OCI-LY1 (cell line): ENCODE measurements at regions not wholly inside any gene's neighbourhood (a gene's known extent, or its start where the extent isn't known, plus 50 kb on each side); places are given as distances from the start of the nearest gene placed in this dataset.

ENCODE experiments used
- H2AFZ ChIP-seq: fragments of 200-600 bp; sonication (generic), shearing (Covaris generic); 2 replicates; pipeline ENCODE4 v1.6.0; 2014; ENCODE audit warnings: antibody characterized with exemption, mild to moderate bottlenecking, low read length
- H3F3A ChIP-seq: fragments of 200-600 bp; sonication (generic), shearing (Covaris generic); 2 replicates; pipeline ENCODE4 v1.6.0; 2014; ENCODE audit warnings: mild to moderate bottlenecking, antibody characterized with exemption, low read length, moderate library complexity; ENCODE audit not compliant: insufficient read depth
- H3K27ac ChIP-seq: fragments of 200-600 bp; sonication (generic); 2 replicates; pipeline ENCODE4 v1.5.1; 2014; ENCODE audit warnings: low read length, mixed run types, mild to moderate bottlenecking, low read depth; ENCODE audit not compliant: poor library complexity, severe bottlenecking
- H3K27me3 ChIP-seq: fragments of 200-600 bp; sonication (generic); 2 replicates; pipeline ENCODE4 v1.6.0; 2014; ENCODE audit warnings: antibody characterized with exemption, mild to moderate bottlenecking, low read length, moderate library complexity; ENCODE audit not compliant: insufficient read depth
- H3K36me3 ChIP-seq: fragments of 200-600 bp; sonication (generic); 2 replicates; pipeline ENCODE4 v1.6.1; 2014; ENCODE audit warnings: mild to moderate bottlenecking, antibody characterized with exemption, low read length, moderate library complexity, mixed read lengths; ENCODE audit not compliant: insufficient read depth
- H3K4me1 ChIP-seq: fragments of 200-600 bp; sonication (generic); 2 replicates; pipeline ENCODE4 v1.5.1; 2014; ENCODE audit warnings: mild to moderate bottlenecking, low read length, moderate library complexity; ENCODE audit not compliant: insufficient read depth, severe bottlenecking
- H3K4me2 ChIP-seq: fragments of 200-600 bp; sonication (generic), shearing (Covaris generic); 2 replicates; pipeline ENCODE4 v1.6.1; 2014; ENCODE audit warnings: low read length
- H3K4me3 ChIP-seq: fragments of 200-600 bp; sonication (generic); 2 replicates; pipeline ENCODE4 v1.5.1; 2014; ENCODE audit warnings: low read length, low read depth, mild to moderate bottlenecking, mixed read lengths; ENCODE audit not compliant: poor library complexity, severe bottlenecking
- H3K79me2 ChIP-seq: fragments of 200-600 bp; shearing (Covaris generic); 2 replicates; pipeline ENCODE4 v1.6.1; 2016; ENCODE audit warnings: mixed run types, low read length, mixed read lengths; ENCODE audit not compliant: insufficient read depth
- H3K9ac ChIP-seq: fragments of 200-600 bp; sonication (generic), shearing (Covaris generic); 2 replicates; pipeline ENCODE4 v1.6.1; 2014; ENCODE audit warnings: mild to moderate bottlenecking, low read length, mixed read lengths
- H3K9me2 ChIP-seq: fragments of 200-600 bp; sonication (generic), shearing (Covaris generic); 2 replicates; pipeline ENCODE4 v1.6.1; 2014; ENCODE audit warnings: low read depth, mild to moderate bottlenecking, low read length, mixed read lengths
- H3K9me3 ChIP-seq: fragments of 200-600 bp; shearing (Covaris generic); 2 replicates; pipeline ENCODE4 v1.6.1; 2014; ENCODE audit warnings: low read length, mixed read lengths
- H4K20me1 ChIP-seq: fragments of 200-600 bp; sonication (generic), shearing (Covaris generic); 2 replicates; pipeline ENCODE4 v1.6.0; 2016; ENCODE audit warnings: mild to moderate bottlenecking, low read length; ENCODE audit not compliant: insufficient read depth
- EZH2 ChIP-seq: fragments of 200-600 bp; sonication (generic), shearing (Covaris generic); IDR thresholded peaks from 2 replicates; pipeline ENCODE4 v1.8.0; 2017; ENCODE audit warnings: borderline replicate concordance, mixed run types, mild to moderate bottlenecking, antibody characterized with exemption, low read length, moderate library complexity, mixed read lengths
- TF ChIP-seq, protein P1 (sequence below): fragments of 200-600 bp; sonication (generic), shearing (Covaris generic); IDR thresholded peaks from 2 replicates; pipeline ENCODE4 v1.5.1; 2017; ENCODE audit warnings: mild to moderate bottlenecking, antibody characterized with exemption, low read length, moderate library complexity, mixed read lengths

DNA sequence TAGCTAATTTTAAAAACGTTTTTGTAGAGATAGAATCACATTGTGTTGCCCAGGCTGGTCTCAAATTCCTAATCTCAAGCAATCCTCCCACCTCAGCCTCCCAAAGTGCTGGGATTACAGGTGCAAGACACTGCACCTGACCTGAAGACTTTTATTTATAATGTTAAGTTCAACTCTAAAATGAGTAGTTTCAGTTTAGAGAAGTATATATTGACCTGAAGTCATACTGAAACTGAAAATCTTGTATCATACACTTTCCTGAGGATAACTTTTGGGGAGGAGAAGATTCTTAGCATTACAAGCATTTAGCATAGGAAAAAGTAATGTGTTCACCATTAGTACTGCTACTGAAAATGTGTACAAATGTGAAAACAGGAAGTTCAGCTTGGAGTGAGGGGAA, 249.3 kb downstream of the CASP12 start:
- H3K4me2 ChIP-seq: no peak overlapping the region
- no peak for TF ChIP-seq EZH2
- TF ChIP-seq, protein P1, sequence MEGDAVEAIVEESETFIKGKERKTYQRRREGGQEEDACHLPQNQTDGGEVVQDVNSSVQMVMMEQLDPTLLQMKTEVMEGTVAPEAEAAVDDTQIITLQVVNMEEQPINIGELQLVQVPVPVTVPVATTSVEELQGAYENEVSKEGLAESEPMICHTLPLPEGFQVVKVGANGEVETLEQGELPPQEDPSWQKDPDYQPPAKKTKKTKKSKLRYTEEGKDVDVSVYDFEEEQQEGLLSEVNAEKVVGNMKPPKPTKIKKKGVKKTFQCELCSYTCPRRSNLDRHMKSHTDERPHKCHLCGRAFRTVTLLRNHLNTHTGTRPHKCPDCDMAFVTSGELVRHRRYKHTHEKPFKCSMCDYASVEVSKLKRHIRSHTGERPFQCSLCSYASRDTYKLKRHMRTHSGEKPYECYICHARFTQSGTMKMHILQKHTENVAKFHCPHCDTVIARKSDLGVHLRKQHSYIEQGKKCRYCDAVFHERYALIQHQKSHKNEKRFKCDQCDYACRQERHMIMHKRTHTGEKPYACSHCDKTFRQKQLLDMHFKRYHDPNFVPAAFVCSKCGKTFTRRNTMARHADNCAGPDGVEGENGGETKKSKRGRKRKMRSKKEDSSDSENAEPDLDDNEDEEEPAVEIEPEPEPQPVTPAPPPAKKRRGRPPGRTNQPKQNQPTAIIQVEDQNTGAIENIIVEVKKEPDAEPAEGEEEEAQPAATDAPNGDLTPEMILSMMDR: no peak
- no peaks in the 10 kb centered on the region for H3K79me2 ChIP-seq
- no peaks in the 10 kb centered on the region for H4K20me1 ChIP-seq
- H3K4me1 ChIP-seq: no peaks in the 10 kb centered on the region
- no peaks in the 10 kb centered on the region for H3K36me3 ChIP-seq
- H2AFZ ChIP-seq: no peak overlapping the region
- H3K27ac ChIP-seq: no peak overlapping the region
- H3K9me3 ChIP-seq: 0 out of 2 replicates have a peak, but pooled peaks cover 5% of the 10 kb centered on the region
- H3K9me2 ChIP-seq: no peaks in the 10 kb centered on the region
- H3K27me3 ChIP-seq: no peaks in the 10 kb centered on the region
- H3F3A ChIP-seq: no peaks in the 10 kb centered on the region
- no peak overlapping the region for H3K4me3 ChIP-seq
- H3K9ac ChIP-seq: no peak overlapping the region

DNA sequence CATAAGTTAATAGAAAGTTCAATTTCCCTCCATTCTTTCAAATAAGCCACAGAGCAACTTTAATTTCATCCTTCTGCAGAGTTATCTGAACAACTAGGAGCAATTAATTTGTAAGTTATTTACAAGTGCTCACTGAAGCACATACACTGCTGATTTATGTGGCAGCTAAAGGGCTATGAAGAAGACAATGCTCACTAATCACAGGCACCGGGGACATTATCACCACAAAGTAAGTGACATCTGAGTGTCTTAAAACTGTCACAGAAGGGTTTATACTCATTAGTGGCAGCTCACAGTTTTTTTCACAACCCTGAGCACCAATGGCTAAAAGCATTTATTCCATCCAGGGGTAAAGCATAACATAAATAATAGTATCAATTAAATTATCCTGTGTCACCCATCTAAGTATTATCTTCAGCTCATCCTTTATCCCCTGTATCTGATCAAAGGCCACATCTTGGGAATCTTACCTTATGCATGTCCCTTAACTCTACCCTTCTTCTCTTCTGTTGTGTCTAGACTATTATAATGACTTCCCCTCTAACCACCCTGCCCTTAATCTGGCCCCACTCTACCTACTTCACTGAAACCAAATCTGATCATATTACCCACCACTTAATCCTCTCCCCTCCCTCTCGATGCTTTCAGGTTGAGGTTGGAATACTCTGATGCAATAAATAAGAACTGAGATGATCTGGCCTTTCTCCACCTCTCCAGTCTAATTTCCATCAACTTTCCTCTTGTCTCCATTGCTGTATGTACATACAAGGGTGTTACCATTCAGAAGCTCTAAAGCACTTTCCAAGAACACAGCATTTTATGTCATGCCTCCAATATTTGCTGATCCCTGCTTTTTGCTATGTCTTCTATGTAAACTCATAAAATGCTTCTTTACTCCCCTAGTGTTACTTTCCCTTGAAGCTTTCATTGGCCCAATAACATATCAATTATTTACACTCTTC, 252.7 kb downstream of the CASP12 start:
- Histone ChIP-seq H3K4me3 (no peak overlapping the region), H2AFZ (no peak overlapping the region), H3K4me1 (no peaks in the 10 kb centered on the region), H3F3A (no peaks in the 10 kb centered on the region), H3K79me2 (no peaks in the 10 kb centered on the region), H3K4me2 (no peak overlapping the region), H4K20me1 (no peaks in the 10 kb centered on the region), H3K9me3 (0 out of 2 replicates have a peak, but pooled peaks cover under 1% of the 10 kb centered on the region), H3K9ac (no peak overlapping the region), H3K27me3 (no peaks in the 10 kb centered on the region), H3K36me3 (no peaks in the 10 kb centered on the region), H3K9me2 (no peaks in the 10 kb centered on the region), H3K27ac (no peak overlapping the region)
- no peak for TF ChIP-seq EZH2
- TF ChIP-seq, protein P1: no peak

DNA sequence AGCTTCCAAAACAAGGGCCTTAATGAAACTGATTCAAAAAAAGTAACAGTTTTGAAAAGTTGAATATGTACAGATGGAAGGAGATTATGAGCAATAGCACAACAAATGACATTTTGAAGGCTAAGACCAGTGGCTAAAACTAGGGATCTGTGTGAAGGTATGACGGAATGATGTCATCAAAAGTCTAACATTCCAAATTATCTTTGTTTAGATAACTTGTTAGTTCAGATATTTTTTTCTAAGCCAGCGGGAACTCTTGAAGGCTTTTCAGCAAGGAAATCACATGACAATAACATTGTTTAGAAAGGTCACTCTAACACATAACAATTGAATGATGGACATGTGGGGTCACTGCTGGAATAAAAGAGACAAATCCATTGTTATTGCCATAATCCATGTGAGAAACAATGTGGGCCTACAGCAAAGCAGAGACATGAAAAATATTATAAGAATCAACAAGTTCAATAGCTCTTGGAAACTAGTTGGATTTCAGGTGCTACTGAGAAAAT, 260.5 kb downstream of the CASP12 start:
- Histone ChIP-seq H3K27ac (no peak overlapping the region), H3K27me3 (no peaks in the 10 kb centered on the region), H3K9me2 (no peaks in the 10 kb centered on the region), H3K79me2 (no peaks in the 10 kb centered on the region), H4K20me1 (no peaks in the 10 kb centered on the region), H3K36me3 (no peaks in the 10 kb centered on the region), H3K4me3 (no peak overlapping the region), H3K4me2 (no peak overlapping the region), H3K4me1 (no peaks in the 10 kb centered on the region), H3F3A (no peaks in the 10 kb centered on the region), H3K9me3 (no peaks in the 10 kb centered on the region), H2AFZ (no peak overlapping the region), H3K9ac (no peak overlapping the region)
- TF ChIP-seq EZH2: no peak
- TF ChIP-seq, protein P1: no peak
